IPS DF 19.7 (cell line): ENCODE measurements at regions not wholly inside any gene's neighbourhood (a gene's known extent, or its start where the extent isn't known, plus 50 kb on each side); places are given as distances from the start of the nearest gene placed in this dataset.
"Not testable (repeated sequence)": the region's sequence is repeated elsewhere in the genome, so short reads cannot be mapped to it uniquely, and the experiment has no call there.

Experiments
- DNase-seq: peaks from one replicate; pipeline ENCODE4 v3.0.0-alpha.2; 2013; ENCODE audit warnings: low read depth, low spot score

- no peak for DNase-seq
Observed at GRCh38 chr4:163693211-163693610, 198.7 kb downstream of the TMA16 start.

GRCh38 chr4:163693776-163694175 lies 199.3 kb downstream of the TMA16 start:
- no peak for DNase-seq

GRCh38 chr4:163694385-163694784 lies 199.9 kb downstream of the TMA16 start:
- no peak for DNase-seq

- DNase-seq, result no peak
Observed at GRCh38 chr4:163697121-163697520, 202.6 kb downstream of the TMA16 start.

- not testable (repeated sequence) for DNase-seq
Observed at GRCh38 chr4:163700383-163700782, 205.9 kb downstream of the TMA16 start.

GRCh38 chr4:163701916-163702315 lies 207.4 kb downstream of the TMA16 start:
- no peak for DNase-seq

- no peak for DNase-seq
Observed at GRCh38 chr4:163702736-163703135, 208.2 kb downstream of the TMA16 start.

GRCh38 chr4:163703251-163703650 lies 208.8 kb downstream of the TMA16 start:
- no peak for DNase-seq

GRCh38 chr4:163707873-163708272 lies 213.4 kb downstream of the TMA16 start:
- no peak for DNase-seq

GRCh38 chr4:163709601-163710000 lies 215.1 kb downstream of the TMA16 start:
- no peak for DNase-seq

- no peak for DNase-seq
Observed at GRCh38 chr4:163710158-163710557, 215.7 kb downstream of the TMA16 start.

GRCh38 chr4:163724495-163724894 lies 230.0 kb downstream of the TMA16 start:
- DNase-seq, result not testable (repeated sequence)

GRCh38 chr4:163726641-163727040 lies 232.2 kb downstream of the TMA16 start:
- DNase-seq, result no peak

- no peak for DNase-seq
Observed at GRCh38 chr4:163731071-163731470, 236.6 kb downstream of the TMA16 start.

GRCh38 chr4:163732473-163732872 lies 238.0 kb downstream of the TMA16 start:
- DNase-seq, result no peak

GRCh38 chr4:163736876-163737275 lies 242.4 kb downstream of the TMA16 start:
- no peak for DNase-seq

- DNase-seq, result not testable (repeated sequence)
Observed at GRCh38 chr4:163737846-163738245, 243.4 kb downstream of the TMA16 start.

- no peak for DNase-seq
Observed at GRCh38 chr4:163738521-163738920, 244.0 kb downstream of the TMA16 start.

GRCh38 chr4:163744861-163745260 lies 250.4 kb downstream of the TMA16 start:
- DNase-seq, result no peak

GRCh38 chr4:163747293-163747692 lies 252.8 kb downstream of the TMA16 start:
- no peak for DNase-seq

GRCh38 chr4:163747886-163748285 lies 253.4 kb downstream of the TMA16 start:
- DNase-seq, result peak; percentile 9

GRCh38 chr4:163748449-163748848 lies 254.0 kb downstream of the TMA16 start:
- DNase-seq, result no peak

- no peak for DNase-seq
Observed at GRCh38 chr4:163755013-163755412, 260.5 kb downstream of the TMA16 start.

- no peak for DNase-seq
Observed at GRCh38 chr4:163757219-163757618, 262.7 kb downstream of the TMA16 start.

- DNase-seq, result no peak
Observed at GRCh38 chr4:163758032-163758431, 263.5 kb downstream of the TMA16 start.
